NB4 (cell line): ENCODE measurements at regions not wholly inside any gene's neighbourhood (a gene's known extent, or its start where the extent isn't known, plus 50 kb on each side); places are given as distances from the start of the nearest gene placed in this dataset.

ENCODE experiments used
- DNase-seq: peaks from one replicate; pipeline ENCODE4 v3.0.0; 2010; ENCODE audit warnings: low read depth
- H3K4me3 ChIP-seq: one replicate; pipeline ENCODE4 v1.5.1; 2011; ENCODE audit warnings: mild to moderate bottlenecking, low read depth, low read length, moderate library complexity
- MYC ChIP-seq: IDR thresholded peaks from 2 replicates; pipeline ENCODE4 v1.6.1; 2011; ENCODE audit warnings: low read depth, low read length
- POLR2A ChIP-seq: IDR thresholded peaks from 2 replicates; pipeline ENCODE4 v1.6.1; 2011; ENCODE audit warnings: mild to moderate bottlenecking; ENCODE audit not compliant: insufficient read length; ENCODE audit errors: extremely low read depth
- TF ChIP-seq, protein P1 (sequence below): IDR thresholded peaks from one replicate; pipeline ENCODE4 v1.5.1; 2012; ENCODE audit warnings: low read depth, low read length
- TF ChIP-seq, protein P2 (sequence below): IDR thresholded peaks from 2 replicates; pipeline ENCODE4 v1.6.1; 2011; ENCODE audit warnings: low read depth, low read length

DNA sequence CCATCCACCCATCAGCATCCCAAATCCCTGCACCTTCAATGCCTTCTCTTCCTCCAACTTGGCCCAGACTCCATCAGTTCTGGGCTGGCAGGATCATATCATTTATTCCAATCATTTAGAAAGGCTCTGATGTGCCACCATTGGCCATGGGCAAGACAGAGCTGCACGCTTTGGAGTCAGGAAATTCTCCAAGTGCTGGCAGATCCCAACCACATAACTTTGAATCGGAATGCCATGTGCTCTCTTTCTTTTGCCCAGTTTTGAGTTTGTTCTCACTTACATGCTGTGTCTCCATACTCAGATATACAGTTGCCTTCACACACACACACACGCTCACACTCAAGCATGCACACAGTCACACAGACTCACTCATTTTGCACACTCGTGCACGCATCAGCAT is 85.7 kb upstream of the GHITM start:
- DNase-seq: no peak
- TF ChIP-seq MYC: no peak
- TF ChIP-seq, protein P1, sequence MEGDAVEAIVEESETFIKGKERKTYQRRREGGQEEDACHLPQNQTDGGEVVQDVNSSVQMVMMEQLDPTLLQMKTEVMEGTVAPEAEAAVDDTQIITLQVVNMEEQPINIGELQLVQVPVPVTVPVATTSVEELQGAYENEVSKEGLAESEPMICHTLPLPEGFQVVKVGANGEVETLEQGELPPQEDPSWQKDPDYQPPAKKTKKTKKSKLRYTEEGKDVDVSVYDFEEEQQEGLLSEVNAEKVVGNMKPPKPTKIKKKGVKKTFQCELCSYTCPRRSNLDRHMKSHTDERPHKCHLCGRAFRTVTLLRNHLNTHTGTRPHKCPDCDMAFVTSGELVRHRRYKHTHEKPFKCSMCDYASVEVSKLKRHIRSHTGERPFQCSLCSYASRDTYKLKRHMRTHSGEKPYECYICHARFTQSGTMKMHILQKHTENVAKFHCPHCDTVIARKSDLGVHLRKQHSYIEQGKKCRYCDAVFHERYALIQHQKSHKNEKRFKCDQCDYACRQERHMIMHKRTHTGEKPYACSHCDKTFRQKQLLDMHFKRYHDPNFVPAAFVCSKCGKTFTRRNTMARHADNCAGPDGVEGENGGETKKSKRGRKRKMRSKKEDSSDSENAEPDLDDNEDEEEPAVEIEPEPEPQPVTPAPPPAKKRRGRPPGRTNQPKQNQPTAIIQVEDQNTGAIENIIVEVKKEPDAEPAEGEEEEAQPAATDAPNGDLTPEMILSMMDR: no peak
- TF ChIP-seq, protein P2, sequence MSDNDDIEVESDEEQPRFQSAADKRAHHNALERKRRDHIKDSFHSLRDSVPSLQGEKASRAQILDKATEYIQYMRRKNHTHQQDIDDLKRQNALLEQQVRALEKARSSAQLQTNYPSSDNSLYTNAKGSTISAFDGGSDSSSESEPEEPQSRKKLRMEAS: no peak
- TF ChIP-seq POLR2A: no peak
- no peak overlapping the region for H3K4me3 ChIP-seq

DNA sequence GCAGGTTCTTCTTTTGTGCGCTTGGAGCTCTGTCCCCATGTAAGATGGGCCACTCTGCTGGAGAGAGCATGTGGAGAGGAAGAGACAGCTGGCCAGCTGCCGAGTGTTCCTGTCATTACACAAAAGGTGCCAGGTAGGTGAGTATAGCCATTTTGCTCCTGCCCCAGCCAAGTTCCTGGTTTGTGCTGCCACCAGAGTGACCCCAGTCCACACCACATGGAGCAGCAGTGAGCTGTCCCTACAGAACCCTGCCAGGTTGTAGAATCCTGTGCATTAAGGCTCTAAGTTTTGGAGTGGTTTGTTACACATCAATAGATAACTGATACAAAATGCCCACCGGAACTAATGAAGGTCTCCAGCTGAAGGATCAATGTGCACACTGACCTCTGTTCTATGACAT is 84.6 kb upstream of the GHITM start:
- no peak for TF ChIP-seq POLR2A
- TF ChIP-seq MYC: no peak
- TF ChIP-seq, protein P2: no peak
- TF ChIP-seq, protein P1: no peak
- DNase-seq: no peak

DNA sequence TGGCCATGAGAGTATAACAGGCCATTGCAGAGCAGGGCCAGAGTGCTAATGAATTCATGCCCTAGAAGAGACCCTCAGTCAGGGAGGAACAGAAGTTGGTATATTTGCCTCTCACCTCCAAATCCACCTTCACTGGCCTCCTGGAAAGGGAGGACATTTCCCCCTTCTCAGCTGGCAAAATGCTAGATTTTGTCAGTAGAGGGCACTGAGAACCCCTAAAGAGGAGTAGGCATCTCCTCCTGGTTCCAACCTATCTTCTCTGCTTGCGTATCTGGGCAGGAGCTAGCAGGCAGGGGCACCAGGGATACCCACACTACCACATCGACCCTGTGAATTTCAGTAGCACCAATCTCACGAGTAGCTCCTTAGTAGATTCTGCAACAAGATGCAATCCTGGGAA is 79.8 kb upstream of the GHITM start:
- H3K4me3 ChIP-seq: no peak overlapping the region
- TF ChIP-seq, protein P2: no peak
- TF ChIP-seq, protein P1: peak; percentile 32
- TF ChIP-seq MYC: no peak
- no peak for TF ChIP-seq POLR2A
- peak; percentile 32 for DNase-seq

More for the DNA sequence above, 84.6 kb upstream of the GHITM start:
- H3K4me3 ChIP-seq: no peak overlapping the region

DNA sequence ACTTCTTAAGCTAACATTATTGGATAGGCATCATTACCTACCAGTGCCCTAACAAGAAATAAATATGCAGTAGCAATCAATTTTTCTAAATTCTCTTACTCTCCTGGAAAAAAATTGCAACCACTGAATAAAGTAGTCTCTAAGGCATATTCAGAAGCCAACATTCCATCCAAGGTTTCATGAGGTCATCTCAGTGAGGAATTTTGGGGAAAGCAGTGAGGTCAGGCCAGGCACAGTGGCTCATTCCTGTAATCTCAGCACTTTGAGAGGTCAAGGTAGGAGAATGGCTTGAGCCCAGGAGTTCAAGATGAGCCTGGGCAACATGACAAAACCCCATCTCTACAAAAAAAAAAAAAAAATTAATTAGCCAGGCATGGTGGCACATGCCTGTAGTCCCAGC is 75.9 kb upstream of the GHITM start:
- no peak for TF ChIP-seq MYC
- TF ChIP-seq POLR2A: no peak
- TF ChIP-seq, protein P2: no peak
- TF ChIP-seq, protein P1: no peak
- no peak overlapping the region for H3K4me3 ChIP-seq
- DNase-seq: no peak

DNA sequence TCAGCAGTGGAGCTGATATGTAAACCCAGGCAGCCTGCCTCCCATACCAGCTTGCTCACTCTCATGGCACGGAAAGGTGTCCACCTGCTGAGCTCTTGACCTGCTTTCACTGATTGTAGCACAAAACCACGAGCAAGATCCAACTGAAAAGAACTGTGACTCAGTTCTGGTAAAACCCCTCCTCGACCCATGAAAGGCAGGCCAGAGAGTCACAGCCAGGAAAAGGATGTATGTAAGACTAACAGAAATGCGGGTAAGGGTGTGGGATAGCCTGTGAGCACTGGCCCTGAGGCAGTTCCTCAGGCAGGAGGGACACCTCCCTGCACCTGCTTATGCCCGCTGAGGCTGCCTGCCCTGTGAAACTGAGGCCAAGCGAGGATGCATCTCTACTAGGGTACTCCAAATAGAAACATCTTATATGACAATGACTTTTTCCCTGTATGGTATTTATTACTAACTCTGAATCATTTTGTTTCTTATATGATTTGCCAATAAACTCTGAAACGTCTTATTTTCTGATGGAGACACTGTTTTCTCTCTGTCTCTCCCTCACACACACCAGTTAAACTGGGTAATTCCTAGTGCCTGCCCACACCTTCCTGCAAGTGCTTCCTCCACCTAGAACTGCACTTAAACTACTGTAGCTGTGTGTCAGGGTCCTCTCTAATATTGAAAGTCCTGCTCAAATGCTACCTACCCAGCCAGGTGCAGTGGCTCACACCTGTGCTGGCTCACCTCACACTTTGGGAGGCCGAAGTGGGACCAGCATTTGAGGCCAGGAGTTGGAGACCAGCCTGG is 73.3 kb upstream of the GHITM start:
- no peak for DNase-seq
- TF ChIP-seq POLR2A (no peak), MYC (no peak)
- TF ChIP-seq, protein P2: no peak
- TF ChIP-seq, protein P1: no peak
- H3K4me3 ChIP-seq: no peak overlapping the region
